Stimulated activated CD4-positive, alpha-beta T cell treated with anti-CD3 and anti-CD28 coated beads, Interleukin-1b, Interleukin-23, amount 100 ng/mL, for 24 hours (primary cell): ENCODE measurements at regions not wholly inside any gene's neighbourhood (a gene's known extent, or its start where the extent isn't known, plus 50 kb on each side); places are given as distances from the start of the nearest gene placed in this dataset.
A peak's percentile ranks its signal among the peaks of the same experiment; 100 is the strongest.

Experiments used
- DNase-seq, 4 experiments: peaks; one replicate each; pipeline ENCODE4 v3.0.0-alpha.2; 2020; ENCODE audit warnings: low read depth in 4 of 4, low spot score in 1 of 4

DNA sequence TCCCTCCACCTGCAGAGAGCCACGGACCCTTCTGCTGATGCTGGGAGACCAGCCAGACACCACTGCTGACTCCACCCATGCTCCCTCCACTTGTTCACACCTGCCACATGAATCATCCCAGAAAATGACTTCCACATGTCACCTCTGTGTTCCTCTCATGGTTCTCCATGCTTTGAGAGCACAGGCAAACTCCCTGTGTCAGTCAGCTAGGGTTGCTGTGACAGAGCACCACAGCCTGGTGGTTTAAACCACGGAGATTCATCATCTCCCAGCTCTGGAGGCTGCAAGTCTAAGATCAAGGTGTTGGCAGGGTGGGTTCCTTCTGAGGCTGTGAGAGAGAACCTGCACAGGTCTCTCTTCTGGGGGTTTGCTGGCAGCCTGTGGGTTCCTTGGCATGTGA, 381.4 kb downstream of the GADD45G start:
- no peak for DNase-seq

DNA sequence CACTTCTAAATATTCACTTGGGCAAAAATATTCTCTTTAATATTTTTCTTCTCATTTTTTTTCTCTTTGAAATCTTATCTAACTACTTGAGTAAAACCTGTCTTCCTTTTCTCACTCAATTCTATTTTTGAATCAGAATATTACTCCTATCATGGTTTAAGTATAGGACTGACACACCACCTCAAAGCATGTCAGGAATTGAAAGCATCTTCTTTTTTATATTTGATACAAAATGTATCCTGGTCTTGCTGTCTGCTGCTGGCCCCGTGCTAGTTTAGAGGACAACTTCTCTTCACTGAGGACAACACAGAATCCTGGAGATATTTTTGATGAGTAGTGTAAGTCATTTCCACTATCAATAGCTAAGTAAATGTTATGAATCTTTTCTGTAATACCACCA, 383.6 kb downstream of the GADD45G start:
- no peak for DNase-seq

DNA sequence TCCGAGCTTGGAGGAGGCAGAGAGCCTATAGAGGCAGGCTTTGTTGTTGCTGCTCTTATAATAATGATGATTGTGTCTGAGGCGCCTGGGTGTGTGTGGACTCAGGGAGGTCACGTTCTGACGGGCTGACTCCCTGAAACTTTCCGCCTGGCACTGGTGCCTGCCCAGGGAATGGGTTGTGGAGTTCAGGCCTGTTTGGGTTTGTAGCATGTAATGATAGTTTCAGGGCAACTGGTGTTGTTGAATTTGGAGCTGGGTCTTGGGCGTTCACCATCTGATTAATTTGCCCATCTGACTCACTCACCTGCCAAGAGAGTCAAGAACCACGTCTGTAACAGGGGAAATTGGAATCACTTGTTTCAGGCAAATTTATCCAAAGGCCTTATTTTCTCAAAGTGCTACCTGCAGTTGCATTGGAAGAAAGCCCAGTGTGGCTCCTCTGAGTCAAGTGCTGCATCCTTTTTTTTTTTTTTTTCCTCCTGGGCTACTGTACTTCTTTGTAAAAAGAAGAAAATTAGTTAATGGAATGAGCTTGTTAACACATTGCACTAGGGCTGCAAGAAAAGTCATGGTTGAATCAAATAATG, 386.5 kb downstream of the GADD45G start:
- DNase-seq: no peak

GRCh38 chr9:89992326-89993198, 387.8 kb downstream of the GADD45G start:
- DNase-seq: no peak

DNA sequence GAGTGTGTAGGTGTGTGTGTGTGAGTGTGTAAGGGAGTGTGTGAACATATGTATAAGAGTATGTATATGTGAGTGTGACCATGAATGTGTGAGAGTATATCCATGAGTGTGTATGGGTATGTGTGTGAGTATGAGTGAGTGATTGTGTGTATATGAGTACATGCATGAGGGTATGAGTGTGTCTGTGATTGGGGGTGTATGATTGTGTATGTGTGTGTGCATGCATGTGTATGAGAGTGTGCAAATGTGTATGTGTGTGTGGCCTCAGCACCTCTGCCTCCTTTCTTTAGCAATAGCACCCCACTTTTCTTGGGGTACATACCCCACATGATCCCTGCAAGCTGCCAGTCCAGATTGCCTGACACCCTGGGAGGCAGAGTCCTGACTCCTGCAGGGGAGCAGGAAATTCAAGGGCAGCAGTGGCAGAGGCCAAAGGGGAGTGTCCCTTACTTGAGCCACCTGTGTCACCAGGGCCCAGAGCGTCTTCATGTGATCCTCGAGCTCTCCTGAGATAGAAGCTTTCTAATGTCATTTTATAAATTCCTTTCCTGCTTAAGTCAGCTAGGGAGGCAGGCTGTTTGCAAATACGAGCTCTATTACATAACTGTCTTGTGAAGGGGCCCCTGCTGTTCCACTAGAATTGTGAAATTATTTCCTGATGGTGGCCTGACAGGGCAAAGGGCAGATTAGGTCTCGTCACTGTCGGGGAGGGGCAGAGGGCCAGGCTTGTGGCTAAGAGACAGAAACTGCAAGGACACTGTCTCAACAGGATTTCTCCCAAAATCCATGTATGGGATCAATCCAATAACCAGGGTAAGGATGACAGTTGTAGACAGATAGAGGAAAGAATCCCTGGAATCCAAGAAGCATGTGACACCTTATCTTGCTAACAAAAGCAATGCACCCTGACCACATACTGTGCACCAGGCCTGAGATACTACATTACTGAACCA, 389.1 kb downstream of the GADD45G start:
- DNase-seq: no peak

DNA sequence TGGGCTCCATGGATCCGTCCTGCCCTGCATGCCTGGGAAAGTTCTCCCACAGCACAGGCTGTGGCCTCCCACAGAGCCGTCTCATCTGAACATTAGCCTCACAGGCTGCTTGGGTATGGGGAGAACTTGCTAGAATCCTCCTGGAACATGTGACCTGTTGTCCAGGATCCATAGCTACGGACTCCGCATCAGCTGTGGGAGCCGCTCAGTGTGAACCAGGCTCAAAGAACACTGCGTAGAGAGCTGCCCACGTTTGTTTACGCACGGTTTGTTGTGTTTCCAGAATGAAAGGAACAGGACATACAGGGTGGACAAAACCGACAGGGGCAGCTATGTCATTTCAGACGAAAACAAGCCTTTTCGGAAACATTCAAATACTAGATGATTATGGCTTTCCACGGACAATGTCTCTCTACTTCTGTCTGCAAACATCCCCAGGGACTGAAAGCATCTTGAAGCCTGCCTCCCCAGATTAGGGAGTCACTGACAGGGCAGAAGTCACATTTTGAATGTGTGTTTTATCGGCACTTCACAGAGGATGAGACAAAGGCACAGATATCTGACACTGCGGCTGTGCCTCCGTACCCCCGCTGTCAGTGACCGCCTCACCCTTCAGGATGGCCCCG, 390.3 kb downstream of the GADD45G start:
- no peak for DNase-seq

- no peak for DNase-seq
These were observed 391.3 kb downstream of the GADD45G start for GRCh38 chr9:89996116-89996515.

- no peak for DNase-seq
These were observed 392.0 kb downstream of the GADD45G start for GRCh38 chr9:89996773-89997172.

GRCh38 chr9:89998633-89999032, 393.8 kb downstream of the GADD45G start:
- DNase-seq: no peak

DNA sequence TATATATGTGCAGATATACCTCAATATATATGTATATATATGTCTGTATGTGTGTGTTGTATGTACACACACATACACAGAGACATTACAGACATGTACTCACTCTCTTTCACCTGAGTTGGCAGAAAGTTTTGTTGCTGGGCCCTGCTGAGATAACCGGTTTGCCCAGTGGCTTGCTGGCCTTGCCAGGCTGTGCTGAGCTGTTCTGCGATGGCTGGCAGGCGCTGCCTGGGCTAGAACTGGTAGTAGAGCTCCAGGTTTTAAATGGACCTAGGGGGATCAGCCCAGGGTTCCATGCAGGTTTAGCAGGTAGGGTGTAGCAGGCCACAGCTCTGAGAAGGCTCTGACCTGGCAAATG, 394.3 kb downstream of the GADD45G start:
- DNase-seq: no peak

DNA sequence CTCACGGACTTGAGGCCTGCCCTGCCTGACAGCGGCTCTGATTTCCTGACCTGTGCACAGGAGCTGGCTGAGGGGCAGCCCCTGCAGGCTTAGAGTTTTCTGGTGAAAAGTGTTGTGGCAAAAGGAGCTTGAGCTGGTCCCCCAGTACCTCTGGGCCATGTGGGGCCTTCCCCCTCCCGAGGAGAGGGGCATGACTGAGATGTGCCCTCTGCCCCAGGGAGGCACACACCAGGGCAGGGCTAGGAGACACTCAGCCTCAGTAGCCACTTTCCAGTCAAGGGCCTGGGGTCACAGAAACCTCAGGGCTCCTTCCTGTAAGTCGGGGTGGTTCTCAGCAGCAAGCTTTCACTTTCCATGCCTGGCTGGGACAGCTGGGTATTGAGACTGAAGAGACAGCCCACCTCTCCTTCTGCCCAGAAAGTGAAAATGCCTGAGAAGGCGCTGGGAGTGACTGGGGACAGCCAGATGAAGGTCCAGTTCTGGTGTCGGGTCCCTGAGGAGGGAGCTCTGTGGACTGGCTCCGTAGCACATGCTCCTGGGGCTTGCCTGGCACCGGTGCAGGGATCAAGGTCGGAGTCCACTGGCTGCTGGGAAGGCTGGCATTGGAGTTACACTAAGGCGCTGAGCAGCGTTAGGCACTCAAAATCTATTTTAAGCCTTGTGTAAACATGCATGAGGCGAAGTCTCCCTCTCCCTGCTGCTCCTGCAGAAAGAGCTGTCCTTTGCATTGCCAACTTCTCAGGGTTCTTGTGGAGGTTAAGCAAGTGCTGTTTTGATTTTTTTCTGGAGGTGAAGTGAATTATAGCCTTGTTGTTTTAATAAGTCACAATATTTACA, 394.9 kb downstream of the GADD45G start:
- peak; percentile 15 to 46 (median 30) for DNase-seq

DNA sequence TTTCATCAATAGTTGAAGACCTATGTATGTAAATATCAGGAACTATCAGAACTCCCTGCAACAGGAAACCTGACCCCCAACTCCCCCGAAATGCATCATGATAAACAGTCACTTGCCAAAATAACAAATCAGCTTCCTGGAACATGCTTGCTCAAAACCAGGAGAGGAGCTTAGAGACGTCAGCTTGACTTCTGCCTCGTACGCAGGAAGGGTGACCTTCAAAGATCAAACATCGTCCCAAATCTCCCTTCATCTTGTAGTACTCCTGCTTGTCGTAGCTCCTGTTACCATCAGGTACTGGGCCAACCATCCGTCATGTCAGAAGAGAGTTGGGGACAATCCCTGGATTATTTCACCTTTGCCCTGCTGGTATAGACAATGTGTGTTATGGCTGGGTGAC, 396.1 kb downstream of the GADD45G start:
- no peak for DNase-seq

DNA sequence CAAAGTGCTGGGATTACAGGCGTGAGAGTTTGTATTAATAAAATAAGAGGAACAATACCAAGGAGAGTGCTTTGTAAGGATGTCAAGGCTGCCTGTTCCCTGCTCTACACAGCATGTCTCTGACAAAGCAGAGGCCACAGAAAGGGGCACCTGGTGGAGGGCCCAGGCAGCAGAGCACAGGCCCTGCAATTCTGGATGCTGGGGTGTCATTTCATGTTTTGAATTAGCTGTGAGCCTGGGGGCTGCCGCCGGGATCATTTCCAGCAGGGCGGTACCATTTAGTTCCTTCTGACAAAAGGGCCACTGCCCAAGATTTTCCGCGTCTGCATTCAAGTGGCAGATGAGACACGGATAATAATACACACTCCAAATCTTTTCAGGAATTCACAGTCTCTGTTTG, 396.9 kb downstream of the GADD45G start:
- no peak for DNase-seq

DNA sequence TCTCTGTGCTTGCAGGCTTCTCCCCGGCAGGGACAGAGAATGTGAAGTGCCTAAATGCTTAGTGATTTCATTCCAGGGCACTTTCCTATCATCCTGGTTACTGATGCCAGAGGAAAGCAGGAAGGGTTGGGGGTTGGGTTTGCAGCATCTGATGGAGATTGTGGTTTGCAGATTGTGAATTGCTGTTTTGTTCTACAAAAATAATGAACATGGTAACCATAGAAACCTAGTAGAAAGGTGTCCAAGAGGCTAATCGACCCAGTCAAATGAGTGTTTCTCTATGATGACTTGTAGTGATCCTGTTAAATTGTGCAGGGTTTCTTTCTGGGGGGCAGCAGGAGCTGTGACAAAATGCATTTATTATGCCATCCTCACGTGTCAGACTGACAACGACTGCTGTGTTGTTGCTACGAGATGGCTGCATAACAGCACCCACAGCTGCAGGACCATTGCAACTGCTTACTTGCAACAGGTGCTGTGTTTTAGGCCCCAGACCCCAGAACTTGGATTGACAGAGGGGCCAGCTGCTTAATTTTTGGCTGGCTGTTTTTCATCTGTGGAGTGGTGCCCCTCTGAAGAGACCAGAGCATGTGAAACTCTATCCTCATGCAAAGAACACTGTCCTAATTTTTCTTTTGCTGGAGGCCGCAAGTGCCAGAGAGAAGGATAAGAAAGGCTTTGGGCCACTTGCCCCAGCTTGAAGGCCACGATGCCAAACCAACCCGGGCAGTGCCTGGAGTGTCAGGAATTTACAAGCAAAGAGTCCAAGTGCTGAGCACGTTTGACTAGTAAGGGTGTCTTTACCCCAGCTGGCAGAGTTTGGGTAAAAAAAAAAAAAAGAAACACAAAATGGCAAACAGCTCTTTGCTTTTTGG, 397.8 kb downstream of the GADD45G start:
- DNase-seq: no peak

GRCh38 chr9:90005388-90005787, 400.6 kb downstream of the GADD45G start:
- DNase-seq: no peak

GRCh38 chr9:90007516-90008440, 403.0 kb downstream of the GADD45G start:
- DNase-seq: no peak

GRCh38 chr9:90009447-90009846, 404.6 kb downstream of the GADD45G start:
- DNase-seq: no peak

DNA sequence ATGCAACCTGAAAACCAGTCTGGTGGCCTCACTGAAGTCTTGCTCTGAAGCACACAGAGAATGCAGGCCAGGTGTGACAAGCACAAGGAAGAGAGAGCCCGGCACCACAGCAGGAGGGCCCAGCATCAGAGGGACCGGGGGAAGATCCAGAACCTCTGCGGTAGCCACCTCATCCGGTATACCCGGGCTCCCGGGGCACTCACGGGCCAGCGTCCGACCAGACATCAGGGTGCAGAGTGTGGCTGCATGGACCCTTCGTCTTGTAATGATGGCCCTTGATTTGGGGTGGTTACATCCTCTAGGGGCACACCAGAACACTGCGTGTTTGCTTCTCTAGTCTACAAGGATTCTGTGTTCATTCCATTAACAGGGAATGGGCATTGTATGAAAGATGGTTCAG, 406.0 kb downstream of the GADD45G start:
- DNase-seq: no peak
